ENCODE measurements at regions not wholly inside any gene's neighbourhood (a gene's known extent, or its start where the extent isn't known, plus 50 kb on each side); places are given as distances from the start of the nearest gene placed in this dataset.

DNA sequence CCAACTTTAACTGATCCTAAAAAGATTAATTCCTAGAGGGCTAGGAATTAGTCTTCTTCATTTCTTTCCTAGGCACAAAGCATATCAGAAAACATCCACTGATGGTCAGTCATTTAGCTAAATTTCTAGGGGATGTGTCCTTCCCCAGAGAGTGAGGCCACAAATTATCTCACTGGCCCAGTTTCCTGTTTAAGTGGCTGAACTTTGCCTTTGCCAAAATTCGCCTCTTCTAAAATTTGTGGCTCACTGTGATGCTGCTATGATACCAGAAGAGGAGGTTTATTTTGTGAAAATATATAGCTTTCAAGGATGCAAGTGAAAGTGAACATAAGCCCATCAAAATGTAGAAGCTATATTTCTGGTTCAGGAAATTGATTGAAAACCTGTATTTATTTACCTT lies 98.1 kb upstream of the FER start:
- DNase-seq (ENCODE audit: low read depth in 2 of 2) = peak in 1 of 2 donors; percentile 8

DNA sequence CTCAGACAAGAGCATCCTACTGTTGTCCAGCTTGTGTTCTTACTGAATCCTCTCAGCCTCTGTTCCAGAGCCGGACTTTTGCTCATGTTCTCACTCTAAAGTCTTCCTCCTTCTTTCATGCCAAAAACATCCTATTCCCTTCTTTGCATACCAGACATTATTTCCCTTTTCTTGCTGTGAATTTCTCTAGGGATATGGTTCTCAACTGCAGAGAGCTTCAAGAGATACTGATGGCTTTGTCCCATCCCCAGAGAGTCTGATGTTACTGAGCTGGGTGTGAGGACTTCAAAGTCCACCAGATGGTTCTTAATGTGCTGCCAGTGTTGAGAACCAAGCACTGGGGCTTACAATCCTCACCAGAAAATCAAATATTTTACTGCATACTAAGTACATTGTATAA lies 98.6 kb upstream of the FER start:
- DNase-seq (ENCODE audit: low read depth in 2 of 2) = no peak

DNA sequence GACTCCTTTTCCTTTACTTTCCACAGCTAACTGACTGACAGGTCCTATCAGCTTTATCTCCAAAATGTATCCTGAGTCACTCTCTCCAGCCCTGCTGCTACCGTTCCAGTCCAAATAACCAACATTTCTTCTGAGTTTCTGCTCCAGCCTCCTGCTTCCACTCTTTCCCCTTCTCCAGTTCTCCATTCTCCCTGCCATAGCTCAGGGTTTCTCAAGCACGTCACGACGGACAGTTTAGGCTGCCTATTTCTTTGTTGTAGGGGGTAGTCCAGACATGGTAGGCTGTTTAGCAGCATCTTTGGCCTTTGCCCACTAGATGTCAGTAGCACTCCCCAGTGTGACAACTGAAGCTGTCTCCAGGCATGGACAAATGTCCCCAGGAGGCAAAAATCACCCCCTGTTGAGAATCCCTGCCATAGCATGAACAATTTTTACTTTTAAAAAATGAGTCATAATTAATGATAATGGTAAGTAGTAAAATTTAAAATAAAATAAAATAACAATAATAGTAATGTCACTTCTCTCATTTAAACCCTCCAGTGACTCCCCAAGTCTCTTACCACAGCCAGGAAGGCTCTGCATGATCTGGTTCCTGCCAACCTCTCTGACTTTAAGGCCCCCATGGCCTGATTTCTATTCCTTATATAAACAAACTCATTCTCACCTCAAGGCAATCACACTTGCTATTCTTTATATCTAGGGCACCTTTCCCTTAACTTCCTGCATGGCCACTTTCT lies 105.4 kb upstream of the FER start:
- DNase-seq (ENCODE audit: low read depth in 2 of 2) = peak; percentile 78

DNA sequence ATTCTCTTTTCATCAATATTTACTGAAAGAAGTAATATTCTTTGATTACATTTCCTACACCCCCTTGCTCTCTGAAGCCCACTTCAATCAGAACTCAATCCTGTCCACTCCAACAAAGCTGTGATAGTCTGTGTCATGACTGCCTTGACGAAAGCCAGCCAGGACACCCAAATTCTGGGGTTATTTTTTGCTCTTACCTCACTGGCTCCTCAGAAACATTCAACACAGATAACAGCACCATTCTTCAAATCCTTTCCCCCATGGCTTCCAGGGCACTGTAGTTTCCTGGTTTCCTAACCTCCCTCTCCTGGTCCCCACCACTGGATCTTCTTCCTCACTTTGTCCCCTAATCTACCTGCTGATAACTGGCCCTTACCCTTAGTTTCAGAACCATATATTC lies 106.1 kb upstream of the FER start:
- DNase-seq (ENCODE audit: low read depth in 2 of 2) = no peak

DNA sequence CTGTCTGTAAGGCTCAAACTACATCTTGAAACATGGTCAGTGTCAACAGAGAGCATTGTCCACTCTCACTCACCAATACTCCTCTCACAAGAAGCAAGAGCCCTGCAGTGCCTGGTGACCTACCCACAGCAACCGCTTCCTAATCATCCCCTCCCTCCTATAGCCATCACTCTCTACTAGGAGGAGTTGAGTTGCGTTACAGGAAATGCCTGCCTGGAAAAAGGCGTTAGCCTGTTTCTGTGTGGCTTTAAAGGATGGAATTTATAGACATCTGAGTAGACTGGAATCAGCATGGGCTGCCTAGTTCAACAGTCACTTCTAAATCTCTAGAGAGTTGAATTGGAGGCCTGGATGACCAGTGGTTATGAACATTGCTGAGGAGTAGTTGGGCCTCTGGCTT lies 108.3 kb upstream of the FER start:
- no peak for DNase-seq (ENCODE audit: low read depth in 2 of 2)

DNA sequence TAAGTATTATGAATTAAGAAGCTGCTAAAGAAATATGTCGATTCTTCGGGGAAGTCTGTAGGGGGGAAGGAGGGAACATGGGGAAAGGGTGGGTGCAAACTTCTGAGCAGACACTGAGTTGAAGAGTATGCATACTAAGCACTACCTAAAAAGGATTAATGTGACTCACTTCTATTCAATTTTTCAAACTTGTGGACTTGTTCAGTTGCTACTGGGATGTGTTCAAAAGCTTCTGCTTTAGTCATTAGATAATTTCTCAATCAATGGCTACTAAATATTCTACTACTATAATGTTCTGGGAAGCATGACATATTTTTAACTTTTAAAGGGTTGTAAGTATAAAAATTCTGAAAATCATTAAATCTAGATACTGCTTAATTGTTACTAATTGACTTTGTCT lies 109.7 kb upstream of the FER start:
- no peak for DNase-seq (ENCODE audit: low read depth in 2 of 2)

DNA sequence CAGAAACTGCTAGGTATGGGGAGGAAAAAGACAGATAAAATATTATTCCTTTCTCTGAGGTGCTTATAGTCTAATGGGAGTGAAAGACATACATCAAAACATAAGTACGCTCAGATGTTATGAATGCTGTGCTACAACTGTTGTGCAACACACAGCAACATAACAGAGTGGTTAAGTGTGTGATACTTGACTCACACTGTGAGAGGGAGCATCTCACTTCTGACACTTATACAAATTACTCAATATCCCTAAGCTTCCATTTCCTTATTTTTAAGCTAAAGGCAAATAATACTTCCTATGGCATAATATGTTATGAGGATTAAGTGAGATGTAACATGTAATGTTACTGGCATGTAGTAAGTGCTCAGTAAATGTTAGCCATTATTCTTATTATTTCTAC lies 110.6 kb upstream of the FER start:
- DNase-seq (ENCODE audit: low read depth in 2 of 2) = no peak

DNA sequence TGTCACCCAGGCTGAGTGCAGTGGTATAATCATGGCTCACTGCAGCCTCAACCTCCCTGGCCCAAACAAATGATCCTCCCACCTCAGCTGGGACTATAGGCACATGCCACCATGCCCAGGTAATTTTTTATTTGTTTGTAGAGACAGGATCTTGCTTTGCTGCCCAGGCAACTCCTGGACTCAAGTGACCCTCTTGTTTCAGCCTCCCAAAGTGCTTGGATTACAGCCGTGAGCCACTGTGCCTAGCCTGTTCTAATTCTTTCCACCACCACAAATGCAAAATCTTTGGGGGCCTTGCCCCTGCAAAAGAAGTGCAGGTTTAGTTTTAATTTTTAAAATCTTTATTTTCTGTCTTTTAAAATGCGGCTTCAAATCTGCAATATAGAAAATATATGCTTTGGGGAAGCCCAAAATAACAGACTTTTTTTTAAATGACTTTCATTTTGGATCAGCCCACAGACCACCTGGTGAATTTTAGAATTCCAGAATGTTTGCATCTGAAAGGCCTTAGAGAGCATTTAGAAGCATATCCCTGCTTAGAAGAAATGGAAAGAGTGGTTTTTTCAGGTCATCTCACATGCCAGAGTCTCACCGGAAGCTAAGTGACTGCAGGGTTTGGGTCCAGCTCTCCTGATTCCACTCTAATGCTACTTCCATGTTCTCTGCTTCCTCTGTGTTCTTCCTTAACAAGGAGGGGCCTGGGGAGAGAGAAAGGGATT lies 111.4 kb upstream of the FER start:
- DNase-seq (ENCODE audit: low read depth in 2 of 2) = no peak

DNA sequence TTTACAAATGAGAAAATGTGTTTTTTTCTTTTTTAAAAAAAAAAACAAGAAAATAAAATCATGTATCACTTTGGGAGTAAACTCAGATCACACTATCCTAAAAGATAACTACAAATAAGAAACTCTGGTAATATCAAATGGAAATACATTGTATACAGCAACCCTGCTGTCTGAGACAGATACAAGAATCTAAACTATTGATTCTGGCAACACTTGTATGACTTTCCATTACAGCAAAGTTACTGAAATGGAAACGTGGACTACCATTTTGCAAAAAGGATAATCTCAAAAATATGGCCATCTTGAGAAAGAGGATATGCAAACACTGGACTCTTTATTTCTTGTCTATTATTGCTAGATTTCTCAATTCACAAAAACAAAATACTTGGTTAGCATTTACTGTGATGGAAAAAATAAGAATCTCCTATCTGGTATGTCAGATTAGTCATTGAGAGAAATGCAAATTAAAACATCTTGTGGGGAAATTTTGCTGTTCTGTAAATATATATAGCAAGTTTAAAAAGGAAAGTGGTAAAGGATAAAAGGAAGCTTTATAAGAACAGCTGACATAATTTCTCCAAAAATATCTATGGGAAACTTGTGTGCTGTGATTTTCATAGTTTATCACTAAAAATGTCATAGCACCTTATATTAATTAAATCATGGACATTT lies 112.9 kb upstream of the FER start:
- no peak for DNase-seq (ENCODE audit: low read depth in 2 of 2)

DNA sequence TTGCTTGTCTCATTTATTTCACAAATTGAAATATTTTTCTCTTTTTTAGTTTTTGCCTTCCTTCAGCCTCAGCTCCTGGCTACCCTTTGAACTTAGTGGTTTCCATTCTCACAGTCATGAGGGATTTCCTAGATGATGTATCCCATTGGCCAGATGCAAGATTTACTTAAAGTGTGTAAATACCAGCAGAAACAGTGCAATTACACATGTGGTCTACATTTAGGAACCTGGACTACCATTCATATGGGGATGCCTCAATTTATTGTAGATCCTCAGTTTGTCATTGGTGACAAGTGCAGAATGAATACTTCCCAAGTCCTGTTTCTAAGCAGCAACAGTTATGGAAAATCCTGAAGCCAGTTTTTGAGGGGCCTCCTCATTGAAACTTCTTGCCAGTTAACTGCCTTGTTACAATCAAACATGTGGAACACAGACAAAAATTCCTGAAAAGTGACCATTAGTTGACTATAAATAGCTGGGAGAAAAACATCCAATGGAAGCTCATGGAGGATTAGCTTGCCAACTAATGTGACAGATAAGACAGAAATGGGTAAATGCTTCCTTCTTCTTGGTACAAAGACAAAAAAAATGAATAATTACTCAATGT lies 113.6 kb upstream of the FER start:
- no peak for DNase-seq (ENCODE audit: low read depth in 2 of 2)

DNA sequence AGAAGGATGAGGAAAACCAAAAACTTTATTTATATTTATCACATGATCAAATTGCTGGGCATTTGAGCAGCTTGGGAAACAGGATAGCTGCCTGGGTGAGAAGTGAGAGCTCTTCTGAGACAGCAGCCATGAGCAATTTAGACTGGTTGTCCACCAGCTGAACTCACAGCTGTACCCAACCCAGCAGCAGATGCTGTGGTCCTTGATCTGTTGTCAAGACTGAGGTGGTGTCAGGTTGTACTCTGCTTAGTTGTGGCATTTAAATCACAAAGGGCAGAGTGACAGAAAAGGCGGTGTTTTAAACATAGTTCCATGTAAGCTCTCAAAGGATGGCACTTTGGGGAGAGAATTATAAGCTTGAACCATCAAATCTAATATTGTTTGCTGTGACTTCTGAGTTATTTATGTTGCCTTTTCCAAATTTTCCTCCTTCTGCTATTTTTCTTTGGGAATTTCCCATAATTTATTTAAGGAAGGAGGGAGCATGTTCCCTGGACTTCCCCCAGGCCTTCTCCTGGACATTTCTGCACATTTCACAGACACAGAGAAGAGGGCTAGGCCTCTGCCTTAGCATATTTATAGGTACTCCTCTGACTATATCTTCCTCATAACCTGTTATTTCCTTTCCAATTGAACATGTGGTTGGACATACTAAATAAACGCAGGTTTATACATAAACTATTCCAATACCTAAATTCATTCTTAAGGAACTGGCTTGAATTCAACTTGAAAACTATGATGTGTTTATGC lies 117.7 kb upstream of the FER start:
- DNase-seq (ENCODE audit: low read depth in 2 of 2) = no peak

DNA sequence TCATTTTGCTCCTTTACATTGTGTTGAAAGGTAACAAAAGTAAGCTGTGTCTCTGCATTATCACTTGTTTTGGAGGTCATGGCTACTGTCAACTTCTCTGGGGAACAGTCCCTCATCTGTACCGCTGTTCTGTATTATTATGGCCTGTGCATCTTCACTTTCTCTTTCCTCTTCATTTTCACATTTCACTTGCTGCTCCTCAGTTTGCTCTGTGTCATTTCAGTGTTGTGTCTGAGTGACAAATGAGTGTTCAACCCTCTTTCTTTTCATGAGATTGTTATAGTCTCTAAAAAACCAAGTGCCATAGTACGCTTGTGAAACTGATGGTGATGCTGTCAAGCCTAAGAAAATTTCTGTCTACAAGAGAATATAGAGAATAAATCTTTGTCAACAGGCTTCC lies 122.0 kb upstream of the FER start:
- DNase-seq (ENCODE audit: low read depth in 2 of 2) = no peak

DNA sequence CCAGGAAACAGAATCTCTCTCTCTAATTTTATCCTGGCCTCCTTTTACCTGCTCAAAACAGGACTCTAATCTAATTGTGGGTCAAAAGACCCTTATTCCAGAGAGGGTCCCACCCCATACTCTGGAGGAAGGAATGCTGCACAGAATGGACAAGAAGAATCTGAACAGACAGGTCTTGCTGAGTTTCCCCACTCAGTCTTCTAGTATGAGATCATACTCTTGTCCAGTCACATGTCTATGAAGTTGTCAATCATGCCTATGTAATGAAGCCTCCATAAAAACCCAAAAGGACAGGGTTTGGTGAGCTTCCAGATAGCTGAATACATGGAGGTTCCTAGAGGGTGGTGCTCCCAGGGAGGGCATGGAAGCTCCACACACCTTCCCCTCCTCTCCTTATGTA lies 123.9 kb upstream of the FER start:
- DNase-seq (ENCODE audit: low read depth in 2 of 2) = no peak

DNA sequence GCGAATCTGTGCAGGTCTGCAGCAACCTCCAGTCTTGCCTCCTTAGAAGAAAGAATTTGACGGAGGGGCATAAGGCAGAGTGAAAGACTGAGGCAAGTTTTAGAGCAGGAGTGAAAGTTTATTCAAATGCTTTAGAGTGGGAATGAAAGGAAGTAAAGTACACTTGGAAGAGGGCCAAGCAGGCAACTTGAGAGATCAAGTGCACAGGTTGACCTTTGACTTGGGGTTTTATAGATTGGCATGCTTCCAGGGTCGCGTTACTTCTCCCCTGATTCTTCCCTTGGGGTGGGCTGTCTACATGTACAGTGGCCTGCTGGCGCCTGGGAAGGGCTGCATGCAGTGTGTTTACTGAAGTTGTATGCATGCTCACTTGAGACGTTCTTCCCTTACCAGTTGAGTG lies 127.2 kb upstream of the FER start:
- DNase-seq (ENCODE audit: low read depth in 2 of 2) = no peak

DNA sequence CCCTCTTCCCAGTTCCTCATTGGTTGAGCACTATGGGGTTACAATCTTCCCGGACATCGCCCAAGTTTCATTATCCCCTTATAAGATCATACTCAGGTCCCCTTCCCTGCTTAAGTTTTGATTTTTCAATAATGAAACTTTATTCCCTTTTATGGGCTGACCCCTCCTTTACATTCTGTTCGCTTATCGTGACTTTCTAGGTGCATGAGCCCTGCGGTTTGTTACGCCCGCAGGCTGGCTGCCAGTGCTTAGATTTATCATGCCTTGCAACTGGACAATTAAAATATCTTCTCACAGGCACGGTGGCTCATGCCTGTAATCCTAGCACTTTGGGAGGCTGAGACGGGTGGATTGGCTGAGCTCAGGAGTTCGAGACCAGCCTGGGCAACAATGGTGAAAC lies 127.9 kb upstream of the FER start:
- no peak for DNase-seq (ENCODE audit: low read depth in 2 of 2)

DNA sequence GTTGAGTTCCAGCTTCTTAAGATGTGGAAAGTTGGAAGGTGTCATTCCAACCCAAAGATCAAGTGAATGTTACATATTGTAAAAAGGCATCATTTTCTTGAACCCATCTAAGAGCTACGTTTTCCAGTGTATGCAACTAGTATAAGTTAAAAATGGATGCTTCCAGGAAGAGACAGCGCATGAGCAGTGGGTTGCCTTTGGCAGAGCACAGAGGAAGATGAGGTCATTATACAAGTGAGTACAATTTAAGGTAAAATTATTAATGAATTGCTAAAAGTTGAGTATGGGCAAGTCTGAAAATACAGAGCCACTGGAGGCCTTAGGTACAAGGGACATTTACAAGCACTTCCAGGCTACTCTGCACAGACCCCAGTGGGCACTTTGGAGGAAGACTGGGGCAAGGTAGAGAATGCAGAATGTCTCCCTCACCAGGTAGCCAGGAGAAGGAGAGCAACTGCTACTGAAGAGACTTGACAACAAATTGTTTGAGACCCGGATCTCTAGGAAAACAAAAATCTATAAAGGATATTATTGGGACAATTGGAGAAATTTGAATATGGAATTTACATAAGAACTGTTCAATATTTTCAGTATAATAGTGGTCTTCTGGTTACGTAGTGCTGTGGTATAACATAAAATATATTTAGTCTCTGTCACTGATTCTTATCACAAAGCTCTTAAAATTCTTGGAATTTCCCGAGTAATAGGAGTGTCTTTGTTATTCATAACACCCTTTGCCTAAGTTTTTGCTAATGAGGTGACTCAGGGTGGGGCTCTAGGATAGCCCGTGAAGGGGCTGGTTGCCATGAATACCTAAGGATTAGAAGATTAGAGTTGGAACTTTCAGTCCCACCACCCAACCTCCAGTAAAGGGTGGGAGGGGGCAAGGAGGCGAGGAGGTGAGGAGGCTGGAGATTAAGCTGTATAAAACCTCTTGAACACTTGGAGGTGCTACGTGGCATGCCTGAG lies 129.9 kb upstream of the FER start:
- no peak for DNase-seq (ENCODE audit: low read depth in 2 of 2)

DNA sequence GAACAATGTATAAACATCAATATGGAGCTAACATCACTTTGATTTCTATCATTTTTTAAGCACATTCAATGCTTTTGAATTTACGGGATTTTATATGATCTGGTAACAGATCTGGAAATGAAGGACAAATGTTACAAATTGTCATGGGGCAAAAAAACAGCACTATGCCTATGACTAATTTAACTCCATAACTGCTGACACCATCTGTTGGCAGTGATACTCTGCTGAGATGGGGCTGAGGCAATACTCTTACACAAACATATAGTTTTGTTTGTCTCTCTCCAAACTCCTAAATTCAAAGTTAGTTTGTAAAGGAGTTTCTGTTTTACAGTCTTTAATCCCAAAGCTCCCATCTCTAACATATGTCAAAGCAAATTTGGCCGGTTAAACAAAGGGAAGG lies 132.5 kb upstream of the FER start:
- no peak for DNase-seq (ENCODE audit: low read depth in 2 of 2)

DNA sequence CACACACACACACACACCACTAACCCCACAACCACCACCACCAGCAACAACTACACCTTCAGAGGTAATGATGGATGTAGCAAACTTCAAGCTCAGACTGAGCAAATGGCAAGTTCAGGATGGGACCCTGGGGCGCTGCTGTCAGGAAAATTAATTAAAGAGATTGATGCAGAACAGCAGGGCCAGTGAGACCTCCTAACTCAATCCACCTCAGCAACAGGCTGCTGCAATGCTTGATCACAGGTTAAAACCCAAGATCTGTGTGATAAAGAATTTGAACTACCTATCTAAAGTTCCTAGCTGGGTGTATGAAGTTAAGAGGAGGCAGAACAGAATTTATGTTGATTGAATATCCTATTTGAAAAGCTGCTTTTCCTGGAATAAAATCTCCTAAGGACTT lies 140.3 kb upstream of the FER start:
- DNase-seq (ENCODE audit: low read depth in 2 of 2) = no peak

DNA sequence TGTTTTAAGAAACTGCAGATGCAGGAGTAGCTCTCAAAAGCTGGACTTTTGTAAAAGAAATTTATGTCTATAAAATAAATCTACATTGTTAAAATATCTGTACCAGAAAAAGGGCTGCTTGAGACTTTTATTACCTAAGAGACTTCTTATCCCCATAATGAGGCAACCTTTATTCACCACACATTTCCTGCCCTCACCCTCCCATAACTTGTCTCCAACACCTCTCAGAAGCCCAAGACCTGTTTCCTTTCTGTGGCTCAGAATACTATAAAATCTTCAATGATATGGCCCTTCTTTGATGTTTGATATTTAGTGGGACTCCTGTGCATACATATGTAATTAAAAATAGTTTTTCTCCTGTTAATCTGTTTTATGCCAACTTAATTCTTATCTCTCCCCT lies 141.5 kb upstream of the FER start:
- DNase-seq (ENCODE audit: low read depth in 2 of 2) = no peak

DNA sequence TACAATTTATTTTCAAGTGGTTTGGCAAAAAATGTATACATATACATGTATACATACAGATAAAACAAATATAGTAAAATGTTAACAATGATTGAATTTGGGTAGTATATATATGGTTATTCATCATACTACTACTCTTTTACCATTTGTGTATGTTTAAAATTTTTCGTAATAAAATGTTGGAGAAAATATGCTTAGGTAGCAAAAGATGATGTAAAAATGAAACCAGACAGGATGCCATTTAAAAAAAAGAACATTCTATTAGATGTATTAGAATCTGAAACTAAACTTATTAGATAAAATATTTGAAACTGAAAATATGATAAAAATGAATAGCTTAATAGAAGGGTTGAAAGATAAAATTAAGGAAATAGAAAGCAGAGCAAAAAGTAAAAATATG lies 144.9 kb upstream of the FER start:
- DNase-seq (ENCODE audit: low read depth in 2 of 2) = no peak

DNA sequence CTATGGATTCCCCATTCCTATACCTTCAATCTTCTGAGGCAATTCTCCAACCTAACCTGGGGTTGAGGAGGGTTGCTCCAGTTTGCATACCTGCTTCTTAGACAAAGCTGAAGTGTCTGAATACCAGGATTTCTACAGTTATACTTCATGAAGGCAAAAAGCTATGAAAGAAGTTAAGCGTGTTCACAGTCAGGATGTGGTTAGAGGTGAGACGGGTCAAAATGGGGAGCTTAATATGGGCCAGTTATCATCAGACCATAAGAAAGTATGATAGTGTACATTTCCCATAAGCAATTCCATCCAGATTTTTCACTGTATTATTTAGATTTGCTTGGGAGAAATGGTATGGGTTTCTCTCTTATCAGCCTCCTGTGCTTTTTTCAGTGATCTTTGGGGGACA lies 156.9 kb upstream of the FER start:
- DNase-seq (ENCODE audit: low read depth in 2 of 2) = no peak

Data from lung microvascular endothelial cell (primary cell).